ENCODE measurements at regions not wholly inside any gene's neighbourhood (a gene's known extent, or its start where the extent isn't known, plus 50 kb on each side); places are given as distances from the start of the nearest gene placed in this dataset.

GRCh38 chr13:110014719-110015118 is 228.3 kb upstream of the IRS2 start:
- Histone ChIP-seq H3K36me3 (ENCODE audit: control insufficient read depth in 4 of 4, insufficient read depth in 3 of 4, low read depth in 1 of 4, low read length in 3 of 4) (no peaks in the 10 kb centered on the region), H3K9me3 (ENCODE audit: control insufficient read depth in 4 of 4, low read length in 3 of 4) (no peaks in the 10 kb centered on the region), H3K27me3 (ENCODE audit: control insufficient read depth in 4 of 4, insufficient read depth in 4 of 4, low read length in 3 of 4) (no peaks in the 10 kb centered on the region), H3K9ac (ENCODE audit: low read depth in 1 of 2, low read length in 2 of 2) (no peak overlapping the region), H3K27ac (ENCODE audit: low read depth in 1 of 2, low read length in 2 of 2) (no peak overlapping the region), H3K4me3 (ENCODE audit: low read depth in 1 of 3, low read length in 3 of 3) (no peak overlapping the region), H3K4me1 (ENCODE audit: control insufficient read depth in 4 of 4, insufficient read depth in 4 of 4, low read length in 3 of 4) (peaks cover 0 to 10% (median 2%) of the 10 kb centered on the region in 4 donors)
- no peak for DNase-seq (ENCODE audit: low spot score)
- WGBS: 70% methylated on average over 4 of the region's 4 CpGs
- no peak for TF ChIP-seq RAD21 (IDR thresholded peaks at IDR 0.05)
- no peak for TF ChIP-seq EGR1 (IDR thresholded peaks at IDR 0.05; ENCODE audit: low read depth in 2 of 2)
- no peak for TF ChIP-seq FOXA2 (IDR thresholded peaks at IDR 0.05)
- no peak for TF ChIP-seq MAX (IDR thresholded peaks at IDR 0.05)
- TF ChIP-seq ATF3 (IDR thresholded peaks at IDR 0.05): no peak
- TF ChIP-seq TAF1 (conservative IDR thresholded peaks at IDR 0.05): no peak
- TF ChIP-seq NR2F2 (IDR thresholded peaks at IDR 0.05): no peak
- TF ChIP-seq GABPA (IDR thresholded peaks at IDR 0.05 in 1 of 2, conservative IDR thresholded peaks at IDR 0.05 in 1 of 2): no peak

- TF ChIP-seq GABPA (IDR thresholded peaks at IDR 0.05 in 1 of 2, conservative IDR thresholded peaks at IDR 0.05 in 1 of 2) (no peak), YY1 (IDR thresholded peaks at IDR 0.05) (no peak), SP1 (IDR thresholded peaks at IDR 0.05) (no peak), CTCF (IDR thresholded peaks at IDR 0.05; ENCODE audit: low read depth, low read length, missing input control) (no peak), ATF3 (IDR thresholded peaks at IDR 0.05) (no peak), JUND (IDR thresholded peaks at IDR 0.05) (no peak), EGR1 (IDR thresholded peaks at IDR 0.05; ENCODE audit: low read depth in 2 of 2) (no peak), FOXA2 (IDR thresholded peaks at IDR 0.05) (no peak), RXRA (IDR thresholded peaks at IDR 0.05) (no peak), HNF4A (conservative IDR thresholded peaks at IDR 0.05) (no peak), FOXA1 (IDR thresholded peaks at IDR 0.05) (no peak), NR2F2 (IDR thresholded peaks at IDR 0.05) (no peak), TAF1 (conservative IDR thresholded peaks at IDR 0.05) (no peak), REST (IDR thresholded peaks at IDR 0.05) (no peak), ZBTB33 (IDR thresholded peaks at IDR 0.05) (no peak), RAD21 (IDR thresholded peaks at IDR 0.05) (no peak), HNF4G (IDR thresholded peaks at IDR 0.05) (no peak), MAX (IDR thresholded peaks at IDR 0.05) (no peak)
- Histone ChIP-seq H3K4me3 (ENCODE audit: low read depth in 1 of 3, low read length in 3 of 3) (no peak overlapping the region), H3K27ac (ENCODE audit: low read depth in 1 of 2, low read length in 2 of 2) (no peak overlapping the region), H3K9ac (ENCODE audit: low read depth in 1 of 2, low read length in 2 of 2) (no peak overlapping the region), H3K9me3 (ENCODE audit: control insufficient read depth in 4 of 4, low read length in 3 of 4) (no peaks in the 10 kb centered on the region), H3K27me3 (ENCODE audit: control insufficient read depth in 4 of 4, insufficient read depth in 4 of 4, low read length in 3 of 4) (no peaks in the 10 kb centered on the region), H3K36me3 (ENCODE audit: control insufficient read depth in 4 of 4, insufficient read depth in 3 of 4, low read depth in 1 of 4, low read length in 3 of 4) (no peaks in the 10 kb centered on the region), H3K4me1 (ENCODE audit: control insufficient read depth in 4 of 4, insufficient read depth in 4 of 4, low read length in 3 of 4) (peaks cover 0 to 10% (median 2%) of the 10 kb centered on the region in 4 donors)
- DNase-seq (ENCODE audit: low spot score): no peak
- WGBS: 86% methylated on average over 2 of the region's 2 CpGs
Observed at GRCh38 chr13:110012102-110012739, 225.8 kb upstream of the IRS2 start.
